K562 (cell line): ENCODE measurements at regions not wholly inside any gene's neighbourhood (a gene's known extent, or its start where the extent isn't known, plus 50 kb on each side); places are given as distances from the start of the nearest gene placed in this dataset.

Source experiments
- ATAC-seq: fragments of 200-7000 bp; cut with Tn5 transposase; 3 replicates; pipeline ENCODE4 v1.9.1; 2020; ENCODE audit warnings: moderate library complexity
- BruUV-seq: library from RNA; stranded (reverse); fragments of 400-500 nt; replicated peaks from 2 replicates; lab custom pipeline; 2021; lab: Mats Ljungman, UMichigan
- CTCF ChIA-PET: fragments of 300-600 bp; formaldehyde crosslinking; extraction: SDS; loops from one replicate; lab custom pipeline; 2021; ENCODE audit warnings: low intra/inter-chr PET ratio; lab: Yijun Ruan, JAX
- POLR2A ChIA-PET: fragments of 300-600, 350-650 bp; sonication (Branson Sonifier 250); formaldehyde crosslinking; extraction: SDS; loops from one replicate; lab custom pipeline; 2021; ENCODE audit warnings: antibody characterized with exemption, inconsistent platforms; lab: Yijun Ruan, JAX
- DNase-seq, 4 experiments: peaks; one replicate each; pipeline versions ENCODE4 v3.0.0 to v3.0.0-alpha.2; 2011 to 2018; ENCODE audit warnings: low spot score in 3 of 4, mixed read lengths in 3 of 4; ENCODE audit errors: extremely low read depth in 1 of 4
- FAIRE-seq: peaks from 2 replicates; lab custom pipeline; 2011; peaks lifted over from hg19 to GRCh38; lab: Jason Lieb, UNC
- H2AFZ ChIP-seq: 2 replicates; pipeline ENCODE4 v1.6.0; 2011; ENCODE audit warnings: low read depth, low read length, control low read depth, inconsistent platforms
- H3K27ac ChIP-seq: fragments of 200-600 bp; 3 replicates; pipeline ENCODE4 v1.8.0; 2011; ENCODE audit warnings: low read depth, mild to moderate bottlenecking, control low read depth, inconsistent platforms, low read length, moderate library complexity, mixed read lengths; ENCODE audit errors: extremely low read depth
- H3K27me3 ChIP-seq, 2 experiments: fragments of 300-600 bp in 1 of 2; 2 replicates in 1 of 2; 3 replicates in 1 of 2; pipeline versions ENCODE4 v1.6.0 to v1.8.0; 2011; ENCODE audit warnings: inconsistent platforms in 2 of 2, low read length in 2 of 2, mild to moderate bottlenecking in 1 of 2, mixed read lengths in 1 of 2, moderate library complexity in 1 of 2; ENCODE audit not compliant: control insufficient read depth in 2 of 2, insufficient read depth in 2 of 2
- H3K36me3 ChIP-seq: fragments of 300-600 bp; 3 replicates; pipeline ENCODE4 v1.8.0; 2011; ENCODE audit warnings: mild to moderate bottlenecking, low read length, inconsistent platforms; ENCODE audit not compliant: control insufficient read depth, insufficient read depth
- H3K4me1 ChIP-seq, 2 experiments: fragments of 200-600 bp in 1 of 2; replicated peaks in 1 of 2; 2 replicates in 1 of 2; 3 replicates in 1 of 2; pipeline versions ENCODE4 v1.5.1 to v1.8.0; 2011; ENCODE audit warnings: inconsistent platforms in 2 of 2, low read length in 2 of 2, mild to moderate bottlenecking in 1 of 2, mixed read lengths in 1 of 2, moderate library complexity in 1 of 2; ENCODE audit not compliant: control insufficient read depth in 2 of 2, insufficient read depth in 2 of 2
- H3K4me2 ChIP-seq: 2 replicates; pipeline ENCODE4 v1.6.1; 2011; ENCODE audit warnings: low read length, control low read depth, inconsistent platforms, mixed read lengths; ENCODE audit not compliant: insufficient read depth
- H3K4me3 ChIP-seq: fragments of 200-600 bp; sonication (generic), shearing (Covaris generic); 2 replicates; pipeline ENCODE4 v1.5.1; 2016; ENCODE audit warnings: control low read depth, inconsistent platforms
- H3K79me2 ChIP-seq: fragments of 200-600 bp; 3 replicates; pipeline ENCODE4 v1.8.0; 2011; ENCODE audit warnings: low read length, inconsistent platforms; ENCODE audit not compliant: control insufficient read depth, insufficient read depth
- H3K9ac ChIP-seq, 2 experiments: 2 replicates each; pipeline versions ENCODE4 v1.6.0 to v1.6.1; 2011; ENCODE audit warnings: low read depth in 2 of 2, low read length in 2 of 2, control low read depth in 1 of 2, inconsistent platforms in 1 of 2, mild to moderate bottlenecking in 1 of 2, mixed read lengths in 1 of 2; ENCODE audit not compliant: insufficient read depth in 1 of 2
- H3K9me1 ChIP-seq: one replicate; pipeline ENCODE4 v1.6.0; 2011; ENCODE audit warnings: inconsistent platforms, mild to moderate bottlenecking, low read length, moderate library complexity; ENCODE audit not compliant: control insufficient read depth, insufficient read depth
- H3K9me3 ChIP-seq: replicated peaks from 2 replicates; pipeline ENCODE4 v1.5.1; 2011; ENCODE audit warnings: low read depth, low read length, inconsistent platforms; ENCODE audit not compliant: control insufficient read depth, insufficient read depth
- H4K20me1 ChIP-seq: replicated peaks from 2 replicates; pipeline ENCODE4 v1.6.1; 2011; ENCODE audit warnings: low read length, inconsistent platforms, mixed read lengths; ENCODE audit not compliant: control insufficient read depth, insufficient read depth
- CBFB ChIP-seq: sonication (generic); formaldehyde crosslinking; IDR thresholded peaks from 2 replicates; pipeline ENCODE4 v1.4.0; 2020; ENCODE audit warnings: mild to moderate bottlenecking, missing genetic modification reagents
- CCNT2 ChIP-seq: IDR thresholded peaks from 2 replicates; pipeline ENCODE4 v1.6.1; 2011; ENCODE audit warnings: borderline replicate concordance, low read depth, mild to moderate bottlenecking, moderate library complexity, mixed read lengths, low read length; ENCODE audit not compliant: insufficient read length; ENCODE audit errors: extremely low read depth
- CHCHD3 ChIP-seq: fragments of 250-450 bp; sonication (Bioruptor Pico); IDR thresholded peaks from 2 replicates; pipeline ENCODE4 v2.1.2; 2022; ENCODE audit warnings: mild to moderate bottlenecking
- DDX20 ChIP-seq: fragments of 450-650 bp; IDR thresholded peaks from 2 replicates; pipeline ENCODE4 v1.6.1; 2016; ENCODE audit warnings: missing genetic modification characterization, low read depth, mild to moderate bottlenecking, missing compliant biosample characterization, moderate library complexity
- FOXA1 ChIP-seq: fragments of 450-650 bp; IDR thresholded peaks from 2 replicates; pipeline ENCODE4 v1.6.1; 2016; ENCODE audit warnings: mild to moderate bottlenecking, borderline replicate concordance
- HDAC6 ChIP-seq: IDR thresholded peaks from 2 replicates; pipeline ENCODE4 v1.6.1; 2012; ENCODE audit warnings: low read depth, mild to moderate bottlenecking, control low read depth, inconsistent platforms, low read length, moderate library complexity
- RFX5 ChIP-seq: IDR thresholded peaks from 2 replicates; pipeline ENCODE4 v1.6.1; 2011; ENCODE audit warnings: low read depth, mild to moderate bottlenecking, improper control_type of control experiment, low read length
- SAP30 ChIP-seq: fragments of 200-600 bp; sonication (generic); IDR thresholded peaks from 2 replicates; pipeline ENCODE4 v1.6.1; 2012; ENCODE audit warnings: borderline replicate concordance, low read depth, mild to moderate bottlenecking, moderate library complexity, low read length, control low read depth, inconsistent platforms; ENCODE audit not compliant: insufficient read depth, poor library complexity, severe bottlenecking
- SMAD3 ChIP-seq: fragments of 450-650 bp; formaldehyde crosslinking; conservative IDR thresholded peaks from 2 replicates; pipeline ENCODE4 v1.4.0; 2020; ENCODE audit warnings: mild to moderate bottlenecking
- TAF1 ChIP-seq: IDR thresholded peaks from 2 replicates; pipeline ENCODE4 v1.6.1; 2011; ENCODE audit warnings: mild to moderate bottlenecking, low read length, moderate library complexity; ENCODE audit not compliant: insufficient read depth, control insufficient read depth, severe bottlenecking; ENCODE audit errors: extremely low read depth
- VEZF1 ChIP-seq: fragments of 200-800 bp; sonication (Bioruptor generic); IDR thresholded peaks from 2 replicates; pipeline ENCODE4 v1.6.1; 2017; ENCODE audit warnings: missing genetic modification characterization, missing compliant biosample characterization
- ZC3H8 ChIP-seq: fragments of 450-650 bp; IDR thresholded peaks from 2 replicates; pipeline ENCODE4 v1.6.1; 2017
- WGBS: fragments of 100-300 bp; shearing (Covaris generic); methylation state at CpG from one replicate; pipeline ENCODE4 v1.1.6; 2016; ENCODE audit warnings: low coverage, mixed read lengths; ENCODE audit not compliant: insufficient coverage; ENCODE audit errors: missing lambda C conversion rate; 5-methylcytosine and 5-hydroxymethylcytosine counted together
- in situ Hi-C: fragments of 300-500 bp; cut with MboI; formaldehyde crosslinking; loops from 4 replicates; pipeline ENCODE4 v1.15.0; 2018; ENCODE audit warnings: inconsistent platforms, mixed read lengths
- intact Hi-C: fragments of 100-400 bp; cut with micrococcal nuclease; formaldehyde crosslinking; loops from 2 replicates; pipeline ENCODE4 v1.14.2; 2022
- TF ChIP-seq, protein P1 (sequence below): sonication (generic); formaldehyde crosslinking; IDR thresholded peaks from 2 replicates; pipeline ENCODE4 v1.8.1; 2023; ENCODE audit warnings: mild to moderate bottlenecking, missing genetic modification reagents

GRCh38 chr16:86946981-86947380 lies 368.6 kb downstream of the FOXL1 start (continued):
- TF ChIP-seq TAF1 (no peak), ZC3H8 (no peak)

DNA sequence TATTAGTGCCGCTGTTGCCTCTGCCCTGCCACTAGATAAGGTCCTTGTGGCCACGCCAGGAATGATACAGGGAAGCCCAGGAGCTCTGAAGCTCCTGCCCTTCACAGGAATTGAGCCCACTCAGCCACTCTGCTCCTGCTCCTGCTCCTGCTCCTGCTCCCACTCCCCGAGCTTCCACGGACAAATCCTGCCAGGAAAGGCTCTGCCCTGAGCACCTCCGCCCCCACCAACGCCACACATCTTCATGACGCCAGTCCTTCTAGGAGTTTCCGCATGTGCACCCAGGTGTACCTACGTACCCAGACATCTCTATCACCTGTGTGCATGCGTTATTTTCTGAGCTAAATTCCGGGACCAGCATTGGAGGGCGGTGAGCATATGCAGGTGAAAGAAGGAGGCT lies 369.1 kb downstream of the C16orf95 start:
- H3K79me2 ChIP-seq, result no peaks in the 10 kb centered on the region
- no peak overlapping the region for H3K27ac ChIP-seq
- H2AFZ ChIP-seq, result no peak overlapping the region
- 1% methylated on average over 12 of the region's 12 CpGs for WGBS
- H3K9me1 ChIP-seq, result peaks cover 2% of the 10 kb centered on the region
- peaks cover 11 to 49% of the 10 kb centered on the region in 2 experiments for H3K27me3 ChIP-seq
- ATAC-seq, result no peak
- peaks cover 2% of the 10 kb centered on the region; the same call in 1 of the 2 replicates for H3K9me3 ChIP-seq
- POLR2A ChIA-PET, result no interaction called here
- peaks cover 0 to 2% of the 10 kb centered on the region in 2 experiments; a peak in 2 of 5 replicates for H3K4me1 ChIP-seq
- intact Hi-C loops, result no loop called here
- TF ChIP-seq CBFB (CRISPR knock-in tag) (no peak), SAP30 (no peak), DDX20 (no peak), CCNT2 (no peak), FOXA1 (no peak), RFX5 (no peak), SMAD3 (CRISPR knock-in tag) (no peak), HDAC6 (no peak), CHCHD3 (CRISPR knock-in tag) (no peak), VEZF1 (CRISPR knock-in tag) (no peak)
- TF ChIP-seq, protein P1, sequence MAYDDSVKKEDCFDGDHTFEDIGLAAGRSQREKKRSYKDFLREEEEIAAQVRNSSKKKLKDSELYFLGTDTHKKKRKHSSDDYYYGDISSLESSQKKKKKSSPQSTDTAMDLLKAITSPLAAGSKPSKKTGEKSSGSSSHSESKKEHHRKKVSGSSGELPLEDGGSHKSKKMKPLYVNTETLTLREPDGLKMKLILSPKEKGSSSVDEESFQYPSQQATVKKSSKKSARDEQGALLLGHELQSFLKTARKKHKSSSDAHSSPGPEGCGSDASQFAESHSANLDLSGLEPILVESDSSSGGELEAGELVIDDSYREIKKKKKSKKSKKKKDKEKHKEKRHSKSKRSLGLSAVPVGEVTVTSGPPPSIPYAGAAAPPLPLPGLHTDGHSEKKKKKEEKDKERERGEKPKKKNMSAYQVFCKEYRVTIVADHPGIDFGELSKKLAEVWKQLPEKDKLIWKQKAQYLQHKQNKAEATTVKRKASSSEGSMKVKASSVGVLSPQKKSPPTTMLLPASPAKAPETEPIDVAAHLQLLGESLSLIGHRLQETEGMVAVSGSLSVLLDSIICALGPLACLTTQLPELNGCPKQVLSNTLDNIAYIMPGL (CRISPR knock-in tag), result no peak
- TF ChIP-seq, all 486 proteins: peak for 0
- DNase-seq, result no peak
- Histone ChIP-seq H4K20me1 (peaks cover under 1% of the 10 kb centered on the region; the same call in 1 of the 2 replicates), H3K4me3 (no peak overlapping the region), H3K36me3 (no peaks in the 10 kb centered on the region), H3K4me2 (no peak overlapping the region), H3K9ac (no peak overlapping the region)
- BruUV-seq, result no TSS peak
- in situ Hi-C loops, result no loop called here
- no peak for FAIRE-seq
- CTCF ChIA-PET, result no interaction called here
